GM23248 (cell line): ENCODE measurements at regions not wholly inside any gene's neighbourhood (a gene's known extent, or its start where the extent isn't known, plus 50 kb on each side); places are given as distances from the start of the nearest gene placed in this dataset.

ENCODE experiments used
- DNase-seq: peaks from one replicate; pipeline ENCODE4 v3.0.0-alpha.2; 2015
- H2AFZ ChIP-seq: fragments of 200-600 bp; sonication (generic); 2 replicates; pipeline ENCODE4 v1.6.1; 2016; ENCODE audit warnings: antibody characterized with exemption
- H3F3A ChIP-seq: fragments of 200-600 bp; sonication (generic); 2 replicates; pipeline ENCODE4 v1.6.1; 2016; ENCODE audit warnings: mild to moderate bottlenecking, antibody characterized with exemption, mixed run types; ENCODE audit not compliant: insufficient read depth
- H3K27ac ChIP-seq: fragments of 200-600 bp; sonication (generic); 2 replicates; pipeline ENCODE4 v1.5.1; 2016; ENCODE audit warnings: mild to moderate bottlenecking
- H3K27me3 ChIP-seq: fragments of 200-600 bp; sonication (generic); replicated peaks from 2 replicates; pipeline ENCODE4 v1.6.1; 2016; ENCODE audit warnings: mild to moderate bottlenecking; ENCODE audit not compliant: insufficient read depth
- H3K36me3 ChIP-seq: fragments of 200-600 bp; sonication (generic); 2 replicates; pipeline ENCODE4 v1.6.1; 2016; ENCODE audit warnings: low read depth, mild to moderate bottlenecking
- H3K4me1 ChIP-seq: fragments of 200-600 bp; sonication (generic); 2 replicates; pipeline ENCODE4 v1.6.1; 2016; ENCODE audit warnings: mild to moderate bottlenecking; ENCODE audit not compliant: insufficient read depth
- H3K4me2 ChIP-seq: fragments of 200-600 bp; sonication (generic); one replicate; pipeline ENCODE4 v1.6.1; 2016; ENCODE audit warnings: mild to moderate bottlenecking; ENCODE audit not compliant: unreplicated experiment
- H3K4me3 ChIP-seq: fragments of 200-600 bp; sonication (generic); 2 replicates; pipeline ENCODE4 v1.5.1; 2016; ENCODE audit warnings: mild to moderate bottlenecking
- H3K79me2 ChIP-seq: fragments of 200-600 bp; sonication (generic); 2 replicates; pipeline ENCODE4 v1.6.1; 2016; ENCODE audit warnings: mild to moderate bottlenecking; ENCODE audit not compliant: insufficient read depth
- H3K9ac ChIP-seq: fragments of 200-600 bp; sonication (generic); 2 replicates; pipeline ENCODE4 v1.6.1; 2016; ENCODE audit warnings: mild to moderate bottlenecking
- H3K9me2 ChIP-seq: fragments of 200-600 bp; sonication (generic); 2 replicates; pipeline ENCODE4 v1.6.1; 2016; ENCODE audit warnings: mixed run types, mild to moderate bottlenecking, moderate library complexity; ENCODE audit not compliant: insufficient read depth
- H3K9me3 ChIP-seq: fragments of 200-600 bp; sonication (generic); one replicate; pipeline ENCODE4 v1.6.1; 2017; ENCODE audit warnings: low read depth
- H4K20me1 ChIP-seq: fragments of 200-600 bp; sonication (generic); 2 replicates; pipeline ENCODE4 v1.6.0; 2016; ENCODE audit not compliant: insufficient read depth
- EZH2 ChIP-seq: fragments of 200-600 bp; sonication (generic); IDR thresholded peaks from 2 replicates; pipeline ENCODE4 v1.6.1; 2018; ENCODE audit warnings: antibody characterized with exemption, mild to moderate bottlenecking; ENCODE audit not compliant: insufficient read depth, poor library complexity, severe bottlenecking
- EZH2phosphoT487 ChIP-seq: fragments of 200-600 bp; sonication (generic); IDR thresholded peaks from 2 replicates; pipeline ENCODE4 v1.6.1; 2018; ENCODE audit warnings: antibody characterized with exemption, moderate library complexity, mild to moderate bottlenecking, low read depth; ENCODE audit not compliant: insufficient read depth
- WGBS, 2 experiments: methylation state at CpG; one replicate each; pipeline ENCODE4 v1.1.6; 2015 to 2017; ENCODE audit warnings: low lambda C conversion rate in 2 of 2, low coverage in 1 of 2; ENCODE audit errors: missing lambda C conversion rate in 2 of 2; 5-methylcytosine and 5-hydroxymethylcytosine counted together
- in situ Hi-C: fragments of 300-500 bp; cut with MboI; formaldehyde crosslinking; loops from 2 replicates; pipeline ENCODE4 v1.15.0; 2020

GRCh38 chr11:59281177-59281576, 68.5 kb upstream of the MPEG1 start:
- in situ Hi-C loops, result no loop called here
- Histone ChIP-seq H3K9me2 (no peaks in the 10 kb centered on the region), H3K79me2 (no peaks in the 10 kb centered on the region), H3K4me2 (no peak overlapping the region), H3F3A (no peaks in the 10 kb centered on the region), H3K9ac (no peak overlapping the region), H3K27ac (no peak overlapping the region), H3K4me3 (no peak overlapping the region), H3K4me1 (no peaks in the 10 kb centered on the region), H3K9me3 (no peaks in the 10 kb centered on the region), H3K27me3 (peaks cover 2% of the 10 kb centered on the region; the same call in 1 of the 2 replicates), H4K20me1 (no peaks in the 10 kb centered on the region), H2AFZ (no peak overlapping the region), H3K36me3 (no peaks in the 10 kb centered on the region)
- no peak for DNase-seq
- TF ChIP-seq EZH2phosphoT487, result no peak
- no peak for TF ChIP-seq EZH2
- 33 to 35% methylated on average over 2 of the region's 2 CpGs for WGBS, 2 experiments

DNA sequence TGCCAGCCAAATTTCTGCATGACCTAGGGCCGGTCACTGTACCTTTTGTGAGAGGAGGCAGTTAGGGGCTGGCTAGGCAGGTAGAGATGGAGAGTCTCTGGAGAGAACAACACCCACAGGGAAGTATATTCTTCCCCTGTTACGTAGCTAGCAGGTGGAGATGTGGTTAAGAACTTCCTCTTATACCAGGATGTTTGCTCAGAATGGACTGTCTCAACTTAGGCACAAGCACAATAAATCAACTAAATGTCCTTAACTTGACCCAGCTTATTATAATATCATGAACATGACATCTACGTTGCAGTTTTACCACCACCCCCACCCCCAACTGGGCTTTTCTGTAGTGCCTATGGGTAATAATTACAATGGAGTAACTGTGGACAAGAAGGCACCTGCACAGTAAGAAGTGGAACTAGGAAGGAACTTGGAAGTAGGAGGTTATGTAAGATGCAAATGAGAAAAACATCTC, 60.7 kb upstream of the MPEG1 start:
- Histone ChIP-seq H3K4me2 (no peak overlapping the region), H2AFZ (no peak overlapping the region), H4K20me1 (no peaks in the 10 kb centered on the region), H3K27ac (no peak overlapping the region), H3K4me3 (no peak overlapping the region), H3K4me1 (no peaks in the 10 kb centered on the region), H3K27me3 (peaks cover 8% of the 10 kb centered on the region; the same call in 1 of the 2 replicates), H3K9ac (no peak overlapping the region), H3K79me2 (no peaks in the 10 kb centered on the region), H3K36me3 (no peaks in the 10 kb centered on the region), H3F3A (no peaks in the 10 kb centered on the region), H3K9me2 (no peaks in the 10 kb centered on the region), H3K9me3 (no peaks in the 10 kb centered on the region)
- TF ChIP-seq EZH2 (no peak), EZH2phosphoT487 (no peak)
- no peak for DNase-seq
- WGBS, 2 experiments, result 27 to 42% methylated on average over 3 of the region's 3 CpGs
- in situ Hi-C loops, result no loop called here

DNA sequence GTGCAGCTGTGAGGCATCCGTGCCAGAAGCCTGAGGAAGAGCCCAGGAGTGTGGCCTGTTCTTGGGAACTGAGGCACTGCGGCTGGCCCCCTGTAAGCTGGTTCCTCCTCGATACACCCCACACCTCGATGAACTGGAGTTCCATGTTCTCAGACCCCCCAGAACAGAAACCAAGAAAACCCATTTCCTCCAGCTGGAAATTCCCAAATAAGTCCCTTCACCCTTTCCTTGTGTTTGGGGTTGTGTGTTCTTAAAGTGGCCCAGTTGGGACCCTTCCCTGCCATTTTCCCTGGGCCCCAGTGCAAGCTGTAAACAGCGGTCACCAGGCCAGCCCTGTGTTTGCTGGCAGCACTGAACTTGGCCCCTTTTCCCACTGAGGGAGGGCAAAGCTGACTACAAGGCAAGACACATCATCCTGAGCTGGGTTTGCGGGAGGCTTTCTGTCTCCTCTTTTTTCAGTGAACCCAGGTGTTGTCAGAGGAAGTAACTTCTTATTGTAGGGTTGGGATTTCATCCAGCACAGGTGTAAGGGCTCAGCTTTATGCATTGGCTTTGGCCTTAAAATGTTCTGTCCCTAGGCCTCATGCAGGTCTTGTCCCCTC, 60.1 kb upstream of the MPEG1 start:
- H3K9me3 ChIP-seq, result no peaks in the 10 kb centered on the region
- 42 to 50% methylated on average over 6 of the region's 6 CpGs for WGBS, 2 experiments
- DNase-seq, result no peak
- H3K9me2 ChIP-seq, result no peaks in the 10 kb centered on the region
- no peaks in the 10 kb centered on the region for H3K79me2 ChIP-seq
- H4K20me1 ChIP-seq, result no peaks in the 10 kb centered on the region
- H3K4me3 ChIP-seq, result no peak overlapping the region
- H3K4me2 ChIP-seq, result no peak overlapping the region
- H3K4me1 ChIP-seq, result no peaks in the 10 kb centered on the region
- H2AFZ ChIP-seq, result no peak overlapping the region
- in situ Hi-C loops, result no loop called here
- no peaks in the 10 kb centered on the region for H3F3A ChIP-seq
- no peak overlapping the region for H3K27ac ChIP-seq
- H3K36me3 ChIP-seq, result no peaks in the 10 kb centered on the region
- no peak overlapping the region for H3K9ac ChIP-seq
- H3K27me3 ChIP-seq, result peaks cover 8% of the 10 kb centered on the region; the same call in 1 of the 2 replicates
- TF ChIP-seq EZH2phosphoT487 (no peak), EZH2 (no peak)

DNA sequence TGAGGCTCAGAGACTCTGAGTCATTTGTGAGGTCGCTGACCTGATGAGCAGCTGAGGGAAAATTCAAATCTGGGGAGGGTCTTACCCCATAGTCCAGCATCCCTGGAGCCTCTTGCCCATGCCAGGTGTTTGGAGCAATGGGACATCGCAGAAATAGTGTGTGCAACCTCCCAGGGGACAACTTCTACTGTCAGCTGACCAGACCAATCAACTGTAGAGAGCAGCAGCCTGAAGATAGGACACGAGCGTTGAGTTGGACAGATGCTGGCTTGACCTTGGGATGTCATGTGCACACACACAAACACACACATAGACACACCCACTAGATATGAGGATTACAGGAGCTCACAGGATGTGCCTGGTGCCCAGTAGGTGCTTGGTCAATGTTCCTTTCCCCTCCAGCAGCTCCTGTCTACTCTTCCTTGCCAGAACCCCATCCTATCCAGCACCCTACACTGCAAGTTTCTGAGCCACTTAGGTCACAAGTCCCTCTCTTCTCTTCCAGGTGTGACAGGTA, 59.1 kb upstream of the MPEG1 start:
- DNase-seq, result no peak
- Histone ChIP-seq H3K4me2 (no peak overlapping the region), H3K9ac (no peak overlapping the region), H3K9me2 (no peaks in the 10 kb centered on the region), H3K79me2 (no peaks in the 10 kb centered on the region), H3K4me3 (no peak overlapping the region), H3K9me3 (no peaks in the 10 kb centered on the region), H3K27ac (no peak overlapping the region), H4K20me1 (no peaks in the 10 kb centered on the region), H3F3A (no peaks in the 10 kb centered on the region), H3K36me3 (no peaks in the 10 kb centered on the region), H2AFZ (no peak overlapping the region), H3K27me3 (peaks cover 8% of the 10 kb centered on the region; the same call in 1 of the 2 replicates), H3K4me1 (no peaks in the 10 kb centered on the region)
- no peak for TF ChIP-seq EZH2phosphoT487
- no peak for TF ChIP-seq EZH2
- 30 to 42% methylated on average over 4 of the region's 4 CpGs for WGBS, 2 experiments
- in situ Hi-C loops, result no loop called here
